Tibial nerve (tissue), 4 donors: ENCODE measurements at regions not wholly inside any gene's neighbourhood (a gene's known extent, or its start where the extent isn't known, plus 50 kb on each side); places are given as distances from the start of the nearest gene placed in this dataset.

Experiments
- CTCF ChIP-seq, 5 experiments: fragments of 200-600 bp in 3 of 5; fragments of 450-650 bp in 2 of 5; sonication (generic) in 3 of 5; IDR thresholded peaks; one replicate each; pipeline ENCODE4 v1.5.1; 2016 to 2019; ENCODE audit warnings: antibody characterized with exemption in 5 of 5, mild to moderate bottlenecking in 3 of 5, moderate library complexity in 2 of 5
- EP300 ChIP-seq, 2 donors: sonication (generic); formaldehyde crosslinking; IDR thresholded peaks; one replicate each; pipeline ENCODE4 v1.6.1; 2017; ENCODE audit warnings: antibody characterized with exemption in 2 of 2, mild to moderate bottlenecking in 1 of 2

DNA sequence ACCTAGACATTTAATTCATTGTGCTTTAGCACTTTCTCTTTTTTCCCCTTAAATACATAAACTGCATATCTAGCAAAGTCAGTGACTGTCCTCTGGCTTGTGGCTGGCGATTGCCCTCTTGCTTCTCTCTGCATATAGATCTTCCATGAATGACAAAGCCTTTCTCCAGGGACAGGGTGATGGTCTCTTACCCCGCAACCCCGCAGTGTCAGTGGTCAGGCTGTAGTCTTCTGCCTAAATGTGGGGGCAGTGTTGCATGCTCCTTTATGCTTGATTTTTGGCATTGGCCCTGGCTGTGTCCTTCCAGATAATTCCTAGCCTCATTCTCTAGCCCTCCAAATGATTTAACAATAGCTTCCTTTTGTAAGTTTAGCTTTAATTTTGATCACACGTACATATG, 407.8 kb downstream of the GABRB3 start:
- TF ChIP-seq EP300 (IDR thresholded peaks at IDR 0.05), result no peak
- TF ChIP-seq CTCF (IDR thresholded peaks at IDR 0.05), result no peak
